ENCODE measurements at regions not wholly inside any gene's neighbourhood (a gene's known extent, or its start where the extent isn't known, plus 50 kb on each side); places are given as distances from the start of the nearest gene placed in this dataset.

DNA sequence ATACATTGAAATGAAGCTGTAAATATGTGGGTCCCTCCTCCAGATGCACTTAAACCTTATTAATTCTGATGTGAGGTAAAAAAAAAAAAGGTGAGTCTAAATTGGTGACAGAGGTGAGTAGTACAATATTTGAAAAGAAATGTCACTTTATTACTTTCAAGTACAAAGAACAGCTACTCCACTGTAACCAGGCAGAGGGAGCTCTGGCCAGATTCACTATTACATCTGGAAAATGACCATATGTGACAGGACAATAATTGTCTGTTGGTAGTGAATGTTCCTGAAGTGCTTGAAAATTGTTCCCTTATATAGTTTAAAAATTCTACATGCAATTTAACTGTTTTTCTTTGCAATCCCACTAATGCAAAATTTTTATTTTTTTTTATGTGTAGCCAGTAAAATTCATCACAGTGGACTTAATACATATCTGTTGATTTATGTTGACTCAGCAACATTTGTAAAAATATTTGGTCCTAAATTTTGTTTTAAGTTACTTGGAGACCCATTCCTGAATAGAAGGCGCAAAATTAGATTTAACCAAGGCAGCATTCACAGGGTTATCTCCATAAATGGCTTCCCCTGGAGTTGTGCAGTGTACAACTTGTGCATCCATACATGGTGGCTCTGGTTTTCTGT is 231.9 kb upstream of the TBC1D5 start:
- DNase-seq, result no peak

DNA sequence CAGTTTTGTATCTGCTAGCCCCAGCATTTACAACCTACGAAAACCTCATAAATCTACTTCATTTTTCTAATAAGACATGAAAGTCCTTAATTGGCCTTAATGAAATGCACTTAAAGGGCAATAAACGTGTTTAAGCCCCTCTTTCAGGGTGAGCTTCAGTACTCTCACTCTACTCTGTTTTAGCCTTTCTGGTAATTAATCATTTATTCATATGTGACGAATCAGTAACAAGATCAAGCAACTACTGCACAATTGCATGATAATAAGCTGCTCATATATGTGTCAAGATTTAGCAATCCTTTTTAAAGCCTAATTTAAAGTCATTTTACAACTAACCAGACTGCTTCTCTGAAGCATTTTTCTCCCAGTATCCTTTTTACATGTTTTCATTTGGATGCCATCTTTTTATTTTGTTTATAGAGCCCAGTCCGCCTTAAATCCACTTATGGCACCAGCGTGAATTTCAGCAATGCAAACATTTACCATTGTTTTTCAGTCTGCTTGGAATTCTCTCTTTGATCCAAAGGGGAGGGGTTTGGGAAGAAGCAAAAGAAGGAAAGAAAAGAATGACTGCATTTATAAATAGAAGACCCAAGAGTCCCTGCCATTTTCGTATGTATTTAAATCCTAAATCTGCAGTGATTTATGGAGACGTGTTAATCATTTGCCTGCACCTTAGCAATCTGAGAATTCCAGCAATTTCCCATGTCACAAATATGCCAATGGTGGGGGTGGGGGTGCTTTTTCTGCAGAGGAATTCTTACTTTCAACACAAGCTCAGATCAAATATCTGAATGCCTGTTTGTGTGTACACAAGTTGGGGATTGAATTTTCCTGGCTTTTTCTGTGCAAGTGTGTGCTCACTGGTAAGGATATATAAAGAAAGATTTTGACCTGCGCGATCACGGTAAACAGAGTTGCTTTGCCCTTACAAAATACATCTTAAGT is 230.8 kb upstream of the TBC1D5 start:
- DNase-seq, result no peak

DNA sequence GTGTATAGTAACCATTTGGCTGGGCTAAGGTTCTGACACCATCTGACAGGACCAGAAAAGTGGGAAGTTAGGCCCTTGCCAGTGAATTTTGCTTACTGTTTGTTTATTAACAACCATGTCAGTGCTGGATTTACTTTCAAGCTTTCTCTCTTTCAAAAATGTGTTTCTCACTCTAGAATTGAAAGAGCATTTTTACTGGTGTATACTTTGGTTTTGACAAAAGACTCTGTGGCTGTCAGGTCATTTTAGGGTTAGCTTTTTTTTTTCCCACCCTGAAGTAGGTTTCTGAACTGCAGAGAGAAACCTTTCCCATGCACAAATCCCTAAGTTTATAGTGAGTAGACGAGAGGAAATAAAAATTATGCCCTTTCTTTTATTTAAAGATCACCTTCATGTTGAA is 230.0 kb upstream of the TBC1D5 start:
- no peak for DNase-seq

DNA sequence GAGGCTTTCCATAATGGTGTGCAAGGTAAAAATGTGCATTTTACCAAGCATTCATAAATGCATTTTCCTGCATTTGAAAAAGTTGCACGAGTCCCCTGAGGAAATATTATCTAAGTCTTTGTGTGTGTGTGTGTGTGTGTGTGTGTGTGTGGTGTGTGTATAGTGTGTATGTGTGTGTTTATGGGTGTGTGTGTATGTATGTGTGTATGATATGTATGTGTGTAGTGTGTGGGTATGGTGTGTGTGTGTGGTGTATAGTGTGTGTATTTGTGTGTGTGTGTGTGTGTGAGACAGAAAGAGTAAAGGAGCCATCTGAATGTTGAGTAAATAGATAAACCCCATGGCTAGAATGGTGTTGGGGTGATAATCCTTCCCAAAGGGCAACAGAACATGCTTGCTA is 229.6 kb upstream of the TBC1D5 start:
- no peak for DNase-seq

DNA sequence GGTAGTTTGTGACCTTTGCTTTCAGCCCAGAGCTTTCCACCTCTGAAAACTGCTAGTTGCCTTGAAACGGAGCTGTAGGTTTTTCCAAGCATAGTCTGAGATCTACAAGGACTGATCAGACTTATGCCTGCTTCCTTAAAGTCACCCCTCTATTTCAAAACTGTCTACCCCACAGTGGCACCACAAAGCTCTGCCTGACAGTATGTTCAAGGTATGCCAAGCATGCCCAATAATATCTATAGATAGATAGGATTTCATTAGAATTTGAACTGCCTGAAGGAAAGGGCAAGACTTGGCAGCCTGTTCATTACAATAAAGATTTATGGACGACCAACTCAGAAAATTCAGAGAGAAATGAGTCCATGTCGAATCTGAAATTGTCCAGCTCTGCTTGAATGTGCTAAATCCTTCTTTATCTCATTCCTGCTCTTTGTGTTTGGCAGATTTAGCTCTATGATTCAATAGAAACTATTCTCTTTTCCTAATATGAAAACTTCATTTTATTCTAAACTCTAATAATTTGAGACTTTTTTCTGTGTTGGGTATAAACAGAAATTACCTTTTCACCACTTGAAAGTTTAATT is 227.6 kb upstream of the TBC1D5 start:
- no peak for DNase-seq

DNA sequence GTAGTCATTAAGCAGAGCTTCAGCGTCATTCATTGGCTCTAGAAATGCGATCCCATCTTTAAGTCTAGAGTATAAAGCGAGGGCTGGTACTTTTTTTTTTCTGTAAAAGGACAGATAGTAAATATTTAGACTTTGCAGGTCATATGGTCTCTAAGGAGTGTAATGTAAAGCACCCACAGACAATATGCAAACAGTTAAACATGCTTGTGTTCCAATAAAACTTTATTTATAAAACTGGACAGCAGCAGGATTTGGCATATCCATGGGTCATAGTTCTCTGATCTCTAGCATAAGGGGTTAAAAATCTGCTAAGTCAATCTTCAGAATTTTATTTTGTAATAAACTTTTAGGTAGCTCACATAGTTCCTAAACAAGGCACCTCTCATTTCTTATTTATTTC is 226.8 kb upstream of the TBC1D5 start:
- DNase-seq, result no peak

DNA sequence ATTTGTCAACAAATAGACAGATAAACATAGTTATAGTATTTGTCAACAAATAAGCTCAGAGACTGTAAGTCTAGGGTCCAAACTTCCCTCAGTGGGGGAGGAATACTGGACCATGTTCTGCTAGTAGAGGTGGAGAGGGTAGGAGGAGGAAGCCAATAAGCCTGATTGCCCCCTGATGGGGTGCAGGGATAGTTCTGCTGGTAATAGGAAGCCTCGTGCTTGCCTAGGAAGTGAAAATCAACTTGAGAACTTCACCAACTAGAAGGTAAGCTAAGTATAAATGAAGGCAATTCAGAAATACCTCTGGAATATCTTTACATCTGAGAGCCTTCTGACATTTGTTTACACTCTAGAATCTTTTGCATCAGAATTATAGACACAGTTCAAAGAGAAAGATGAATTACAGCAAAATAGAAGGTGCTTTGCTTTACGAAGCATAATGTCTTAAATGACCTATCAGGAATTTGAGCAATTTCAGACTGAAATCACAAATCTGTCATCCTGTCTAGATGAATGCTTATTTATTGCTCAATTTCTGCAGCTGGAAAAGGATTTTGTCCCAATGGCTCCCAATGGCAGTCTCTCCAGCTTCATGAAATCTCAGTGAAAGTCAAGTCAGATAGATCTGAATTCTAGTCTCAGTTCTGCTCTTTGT is 225.6 kb upstream of the TBC1D5 start:
- no peak for DNase-seq

DNA sequence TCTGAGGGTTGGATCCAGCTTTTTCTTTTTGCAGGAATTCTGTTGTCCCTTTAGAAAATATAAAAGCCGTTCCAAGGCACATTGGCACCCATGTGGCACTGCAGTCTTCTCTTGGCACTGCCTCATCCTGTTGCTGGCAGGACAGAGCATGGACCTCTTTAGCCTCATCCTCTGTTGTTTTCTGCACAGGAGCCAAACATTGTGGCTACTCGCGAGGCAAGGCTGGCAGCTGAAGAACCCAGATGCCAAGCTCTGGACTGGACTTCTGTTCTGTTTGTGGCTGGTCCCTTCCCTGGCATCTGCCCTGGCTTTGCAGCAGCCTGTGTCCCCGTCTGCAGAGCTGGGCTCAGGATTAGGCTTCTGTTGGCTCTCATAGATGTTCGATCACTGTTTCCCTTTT is 224.7 kb upstream of the TBC1D5 start:
- DNase-seq, result no peak

DNA sequence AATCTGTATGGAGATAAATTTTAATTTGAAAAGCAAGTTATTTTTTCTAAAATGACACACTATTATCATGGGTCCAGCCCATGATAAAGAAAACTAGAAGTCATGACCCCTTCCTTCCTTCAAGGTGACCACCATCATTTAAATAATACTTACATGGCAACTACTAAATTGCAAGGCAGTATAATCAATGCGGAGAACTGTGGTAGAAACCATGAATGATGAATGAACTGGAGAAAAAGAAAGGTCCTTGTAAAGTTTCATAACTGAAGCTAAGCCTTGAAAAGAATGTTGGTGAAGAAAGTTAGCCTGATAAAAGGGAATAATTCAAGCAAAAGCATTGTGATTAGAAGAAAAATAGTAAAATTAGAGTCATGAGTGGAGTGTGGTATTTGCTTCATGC is 222.9 kb upstream of the TBC1D5 start:
- no peak for DNase-seq

DNA sequence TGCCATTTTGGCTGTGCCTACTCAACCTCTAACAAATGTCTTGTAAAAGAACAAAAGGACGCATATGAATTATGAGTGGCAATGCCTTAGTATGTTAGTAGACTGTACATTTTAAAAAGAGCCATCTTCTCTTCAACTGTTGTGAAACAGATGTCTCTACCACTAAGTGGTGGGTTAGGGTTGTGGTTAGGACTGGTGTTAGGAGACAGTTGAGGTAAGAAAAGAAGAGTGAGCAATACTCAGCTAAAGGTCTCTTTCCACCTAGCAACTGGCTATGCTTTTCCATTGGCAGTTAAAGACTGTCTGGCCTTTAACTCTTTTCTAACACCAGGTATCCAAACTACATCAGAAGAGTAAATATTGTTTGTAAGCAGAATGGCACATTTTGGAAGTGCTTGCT is 221.7 kb upstream of the TBC1D5 start:
- DNase-seq, result no peak

DNA sequence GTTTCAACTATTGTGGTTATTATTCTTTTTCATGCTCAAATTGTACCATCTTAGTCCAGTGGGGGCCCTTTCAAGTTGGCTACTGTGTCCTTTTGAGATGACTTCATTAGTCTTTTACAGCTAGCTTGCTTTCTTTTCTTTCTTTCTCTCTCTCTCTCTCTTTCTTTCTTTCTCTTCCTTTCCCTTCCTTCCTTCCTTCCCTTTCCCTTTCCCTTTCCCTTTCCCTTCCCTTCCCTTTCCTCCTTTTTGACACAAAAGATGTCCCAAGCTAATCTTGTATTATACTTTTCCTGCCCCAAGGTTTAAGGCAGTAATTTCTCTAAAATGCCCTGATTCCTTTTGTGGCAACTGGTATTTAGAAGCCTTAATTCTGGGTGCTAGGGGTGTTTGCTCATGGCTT is 213.0 kb upstream of the TBC1D5 start:
- no peak for DNase-seq

DNA sequence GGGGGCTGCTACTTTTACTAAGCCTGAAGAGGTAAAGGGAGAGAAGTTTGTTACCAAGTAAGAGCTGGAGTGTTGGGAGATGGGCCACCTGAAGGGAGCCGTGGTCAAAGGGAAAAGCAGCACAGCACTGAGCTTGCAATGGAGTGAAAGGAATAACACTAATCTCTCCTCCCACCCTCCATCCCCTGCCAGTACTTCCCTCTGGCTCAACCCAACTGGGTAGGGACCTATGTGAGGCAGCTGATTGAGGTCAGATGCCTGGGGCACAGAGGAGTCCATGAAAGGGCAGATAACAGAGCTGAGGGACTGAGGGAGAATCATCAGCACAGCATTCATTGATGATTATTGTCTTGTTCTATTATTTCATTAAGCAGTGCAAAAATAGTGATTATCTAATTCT is 212.4 kb upstream of the TBC1D5 start:
- no peak for DNase-seq

DNA sequence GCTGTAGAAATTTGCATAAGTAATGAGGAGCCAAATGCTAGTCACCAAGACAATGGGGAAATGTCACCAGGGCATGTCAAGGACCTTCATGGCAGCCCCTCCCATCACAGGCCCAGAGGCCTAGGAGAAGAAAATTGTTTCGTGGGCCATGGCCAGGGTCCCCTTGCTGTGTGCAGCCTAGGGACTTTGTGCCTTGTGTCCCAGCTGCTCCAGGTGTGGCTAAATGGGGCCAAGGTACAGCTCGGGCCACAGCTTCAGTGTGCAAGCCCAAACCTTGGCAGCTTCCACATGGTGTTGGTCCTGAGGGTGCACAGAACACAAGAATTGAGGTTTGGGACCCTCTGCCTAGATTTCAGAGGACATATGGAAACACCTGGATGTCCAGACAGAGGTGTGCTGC is 208.8 kb upstream of the TBC1D5 start:
- DNase-seq, result no peak

DNA sequence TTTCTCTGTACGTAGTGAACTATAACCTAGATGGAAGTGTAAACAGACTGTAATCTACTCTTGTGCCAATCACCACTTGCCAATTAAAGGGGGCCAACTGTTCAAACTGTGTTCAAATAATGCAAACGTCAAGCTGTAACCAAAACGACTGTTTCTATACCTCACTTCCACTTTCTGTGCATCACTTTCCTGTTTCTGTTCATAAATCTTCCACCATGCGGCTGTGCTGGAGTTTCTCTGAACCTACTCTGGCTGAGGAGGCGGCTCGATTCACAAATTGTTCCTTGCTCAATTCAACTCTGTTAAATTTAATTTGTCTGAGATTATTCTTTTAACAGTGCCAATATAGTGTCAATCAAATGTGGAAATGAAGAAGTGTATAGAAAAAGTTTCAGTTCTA is 206.7 kb upstream of the TBC1D5 start:
- DNase-seq, result no peak

DNA sequence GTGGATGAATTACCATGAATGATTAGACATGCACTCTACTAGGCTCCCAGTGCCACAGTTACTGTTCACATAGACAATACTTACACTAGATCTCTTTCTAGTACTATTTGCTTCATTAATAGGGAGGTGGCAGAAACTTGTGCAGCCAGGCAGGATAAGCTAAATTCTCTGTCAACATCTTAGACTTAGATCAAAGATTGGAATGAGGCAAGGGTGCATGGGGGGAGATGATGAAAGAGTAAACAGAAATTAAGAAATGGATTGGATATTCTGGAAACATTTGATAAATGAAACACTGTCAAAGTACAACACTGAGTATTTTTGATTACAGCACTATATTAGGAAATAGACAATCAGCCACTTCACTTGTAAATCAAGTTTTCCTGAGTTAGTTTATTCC is 205.4 kb upstream of the TBC1D5 start:
- DNase-seq, result no peak

DNA sequence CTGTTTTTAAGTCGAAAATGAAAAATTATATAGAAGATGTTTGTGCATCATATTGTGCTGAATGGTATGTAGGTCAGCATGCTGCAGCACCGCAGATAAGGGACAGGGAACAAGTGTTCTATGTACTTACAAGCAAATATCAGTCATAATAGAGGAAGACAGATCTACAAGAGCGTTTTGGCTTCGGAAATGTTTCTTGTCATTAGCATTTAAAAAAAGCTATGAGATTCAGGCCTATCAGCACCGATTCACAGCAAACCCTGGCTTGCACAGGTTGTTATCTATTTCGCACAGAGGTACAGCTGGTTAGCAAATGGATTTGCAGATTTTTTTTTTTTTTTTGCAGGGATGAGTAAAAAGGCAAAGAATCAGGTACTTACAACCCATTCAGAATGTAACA is 204.2 kb upstream of the TBC1D5 start:
- no peak for DNase-seq

DNA sequence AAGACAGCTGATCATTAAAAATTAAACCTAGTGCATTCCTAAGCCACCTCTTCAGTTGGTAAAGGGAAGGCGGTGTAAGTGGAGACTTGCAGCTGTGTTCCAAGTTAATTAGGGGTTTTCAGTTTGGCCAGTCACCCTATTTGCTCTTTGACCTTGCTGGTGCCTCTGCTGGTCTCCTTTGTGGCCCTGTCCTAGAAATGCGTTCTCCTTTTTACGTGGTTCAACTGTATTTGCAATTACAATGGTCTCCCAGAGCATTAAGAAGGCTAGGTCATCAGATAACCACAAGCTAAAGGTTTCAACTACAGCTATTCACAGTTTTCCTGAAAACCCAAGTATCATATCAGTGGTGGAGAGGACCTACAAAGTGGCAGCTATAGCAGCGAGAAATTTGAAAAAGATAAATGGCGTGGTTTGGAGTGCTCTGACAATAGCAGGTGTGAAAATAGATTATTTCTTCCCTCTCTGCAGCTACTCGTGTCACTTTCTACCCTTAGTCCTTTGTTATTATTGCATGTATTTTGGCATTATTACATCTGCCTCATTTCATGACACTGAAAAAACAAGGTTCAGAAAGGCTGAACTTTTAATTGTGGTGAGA is 203.5 kb upstream of the TBC1D5 start:
- no peak for DNase-seq

DNA sequence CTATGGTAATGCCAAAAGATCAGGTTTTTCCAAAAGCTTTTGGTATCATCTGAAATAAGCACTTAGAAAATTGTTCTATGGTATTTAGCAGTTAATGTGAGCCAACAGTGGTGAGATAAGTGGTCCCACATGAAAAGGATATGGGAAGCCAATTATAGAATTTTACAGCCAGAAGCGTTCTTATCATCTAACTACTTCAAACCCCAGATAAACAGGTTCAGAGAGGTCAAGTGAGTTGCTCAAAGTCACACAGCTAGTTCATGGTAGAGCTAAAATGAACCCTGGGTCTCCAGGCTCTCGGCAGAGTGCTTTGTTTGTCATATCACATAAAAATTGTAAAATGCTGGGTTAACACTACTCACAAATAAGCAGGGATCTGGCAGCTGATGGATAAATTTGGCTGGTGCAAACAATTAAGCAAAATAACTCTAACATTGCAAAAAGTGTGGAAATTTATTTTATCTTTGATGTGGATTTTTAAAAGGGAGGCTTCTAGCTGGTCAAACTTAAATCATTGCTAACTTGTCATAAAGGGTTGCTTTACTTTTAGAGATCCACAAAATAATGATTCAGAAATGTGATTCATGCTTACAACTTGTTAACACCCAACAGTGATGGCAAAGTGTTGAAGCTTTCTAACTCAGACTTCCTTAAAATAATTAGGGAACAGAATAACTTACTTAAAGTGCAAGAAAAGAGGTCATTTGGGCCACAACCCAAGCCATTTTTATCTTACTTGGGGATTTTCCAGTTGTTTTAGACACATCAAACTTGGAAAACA is 202.8 kb upstream of the TBC1D5 start:
- DNase-seq, result no peak

DNA sequence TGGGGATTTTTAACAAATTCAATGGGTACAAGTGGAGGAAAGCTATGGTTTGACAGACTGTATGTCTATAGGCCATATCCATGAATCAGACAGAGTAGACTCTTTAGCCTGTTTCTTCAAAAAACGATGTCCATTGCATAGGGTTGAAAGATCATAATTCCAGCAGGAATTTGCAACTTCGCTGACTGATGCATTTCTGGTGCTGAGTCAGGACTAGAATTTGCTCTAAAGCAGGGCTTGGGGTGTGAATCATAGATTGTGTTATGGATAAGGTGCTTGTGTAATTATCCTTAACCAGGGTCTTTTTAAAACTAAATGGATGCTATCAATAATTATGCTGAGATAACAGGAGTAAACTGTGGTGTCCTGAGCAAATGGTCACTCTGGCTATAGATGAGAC is 200.4 kb upstream of the TBC1D5 start:
- DNase-seq, result no peak

DNA sequence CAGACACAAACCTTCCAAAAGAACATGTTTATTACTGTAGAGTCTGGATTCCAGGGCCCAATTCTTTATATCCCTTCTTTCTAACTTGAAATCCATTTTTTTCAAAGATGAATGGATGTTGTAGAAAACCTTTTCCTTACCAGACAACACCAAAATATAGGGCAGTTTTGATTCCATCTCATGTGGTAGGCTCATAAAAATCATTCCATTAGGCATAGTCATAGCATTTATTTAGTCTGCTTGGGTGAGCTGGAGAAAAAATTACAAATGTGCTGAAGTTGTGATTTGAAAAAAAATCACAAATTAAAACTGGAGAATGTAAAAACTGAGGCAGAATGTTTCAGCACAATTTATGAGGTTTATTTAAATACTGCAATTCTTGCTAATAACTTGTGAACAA is 199.3 kb upstream of the TBC1D5 start:
- no peak for DNase-seq

DNA sequence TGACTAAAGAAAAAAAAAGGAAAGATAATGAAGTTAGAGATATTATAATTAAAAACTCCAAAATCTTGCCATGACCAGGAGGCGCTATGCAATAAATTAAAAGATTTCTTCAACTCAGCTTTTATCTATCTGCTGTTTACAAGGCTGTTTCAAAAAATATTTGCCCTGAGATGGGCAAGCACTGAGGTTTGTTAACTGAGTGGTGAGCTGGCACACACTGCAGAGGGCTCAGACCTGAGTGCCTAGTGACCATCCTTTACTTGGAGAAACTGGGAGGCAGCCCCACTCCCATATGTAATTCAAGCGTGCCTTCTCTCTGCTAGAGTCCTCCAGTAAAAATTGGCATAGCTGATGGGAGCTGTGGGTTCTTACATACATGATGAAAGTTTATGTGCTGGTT is 198.7 kb upstream of the TBC1D5 start:
- no peak for DNase-seq

DNA sequence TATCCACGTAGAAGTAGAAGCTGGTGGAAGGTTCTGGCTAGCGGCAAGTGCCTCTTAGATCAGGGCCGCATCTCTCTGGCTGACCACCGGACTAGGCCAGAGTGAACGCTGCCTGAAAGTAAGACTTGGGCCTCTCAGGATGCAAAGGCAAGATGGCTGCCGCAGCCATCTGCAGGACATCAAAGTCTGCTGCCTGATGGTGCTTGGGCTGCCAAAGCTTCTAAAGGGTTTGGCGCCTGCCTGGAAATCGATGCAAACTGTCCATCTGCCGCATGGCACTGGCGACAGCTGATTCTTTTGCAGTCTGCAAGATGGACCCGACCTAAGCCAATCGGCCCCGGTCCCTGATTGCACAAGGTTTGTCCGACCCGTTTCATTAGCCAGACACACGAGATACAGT is 196.7 kb upstream of the TBC1D5 start:
- DNase-seq, result no peak

DNA sequence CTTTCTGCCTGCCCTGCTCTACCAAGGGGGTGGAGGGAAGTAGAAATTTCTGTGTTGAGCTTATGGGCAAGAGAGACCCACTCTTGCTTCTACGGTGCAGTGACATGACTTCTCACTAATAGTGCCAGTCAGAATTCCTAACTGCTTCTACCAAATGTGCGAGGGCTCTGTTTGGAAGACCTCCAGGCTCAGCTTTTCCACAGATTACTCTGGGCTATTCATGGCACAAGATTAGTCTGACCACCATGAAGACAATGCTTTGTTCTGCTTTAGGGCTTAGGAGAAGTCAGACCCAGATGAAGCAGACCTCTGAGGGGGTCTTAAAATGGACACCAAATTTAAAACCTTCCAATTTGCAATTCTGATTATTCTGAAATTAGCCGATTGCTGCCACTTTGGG is 195.9 kb upstream of the TBC1D5 start:
- no peak for DNase-seq

Data from NCI-H446 treated with DMSO at 0.1 percent for 48 hours (cell line).